Osteoblast (primary cell): ENCODE measurements at regions not wholly inside any gene's neighbourhood (a gene's known extent, or its start where the extent isn't known, plus 50 kb on each side); places are given as distances from the start of the nearest gene placed in this dataset.
"Not testable (repeated sequence)": the region's sequence is repeated elsewhere in the genome, so short reads cannot be mapped to it uniquely, and the experiment has no call there.

Experiments
- DNase-seq: peaks from one replicate; pipeline ENCODE4 v3.0.0; 2011; ENCODE audit warnings: low spot score, mixed read lengths; ENCODE audit not compliant: insufficient read length; ENCODE audit errors: missing footprints
- H2AFZ ChIP-seq: 2 replicates; pipeline ENCODE4 v1.6.0; 2011; ENCODE audit warnings: mild to moderate bottlenecking, low read length
- H3K27ac ChIP-seq: 2 replicates; pipeline ENCODE4 v1.5.1; 2011; ENCODE audit warnings: mild to moderate bottlenecking, low read depth, low read length, moderate library complexity
- H3K27me3 ChIP-seq: 2 replicates; pipeline ENCODE4 v1.6.0; 2012; ENCODE audit warnings: mild to moderate bottlenecking, control low read depth, inconsistent platforms, low read length, moderate library complexity; ENCODE audit not compliant: insufficient read depth
- H3K36me3 ChIP-seq: 2 replicates; pipeline ENCODE4 v1.5.1; 2011; ENCODE audit warnings: mild to moderate bottlenecking, low read length, control low read depth, moderate library complexity; ENCODE audit not compliant: insufficient read depth
- H3K4me1 ChIP-seq: 2 replicates; pipeline ENCODE4 v1.5.1; 2011; ENCODE audit warnings: mild to moderate bottlenecking, low read length, control low read depth, moderate library complexity; ENCODE audit not compliant: insufficient read depth
- H3K4me2 ChIP-seq: 2 replicates; pipeline ENCODE4 v1.6.0; 2011; ENCODE audit warnings: mild to moderate bottlenecking, low read length; ENCODE audit not compliant: insufficient read depth
- H3K4me3 ChIP-seq: fragments of 200-600 bp; sonication (generic); 3 replicates; pipeline ENCODE4 v1.5.1; 2012; ENCODE audit warnings: mild to moderate bottlenecking, low read length, inconsistent platforms; ENCODE audit not compliant: insufficient read depth
- H3K79me2 ChIP-seq: 2 replicates; pipeline ENCODE4 v1.6.0; 2012; ENCODE audit warnings: mild to moderate bottlenecking, low read length, control low read depth, inconsistent platforms; ENCODE audit not compliant: insufficient read depth
- H3K9me3 ChIP-seq: 2 replicates; pipeline ENCODE4 v1.5.1; 2011; ENCODE audit warnings: low read depth, low read length, control low read depth
- H4K20me1 ChIP-seq: 2 replicates; pipeline ENCODE4 v1.6.0; 2012; ENCODE audit warnings: mild to moderate bottlenecking, low read length, control low read depth; ENCODE audit not compliant: insufficient read depth
- CTCF ChIP-seq: IDR thresholded peaks from 2 replicates; pipeline ENCODE4 v1.5.1; 2011; ENCODE audit warnings: mild to moderate bottlenecking, low read depth, low read length, moderate library complexity; ENCODE audit errors: extremely low read depth

GRCh38 chr12:89769483-89769818, 60.8 kb upstream of the ATP2B1 start:
- TF ChIP-seq CTCF: peak; percentile 12
- no peak overlapping the region for H2AFZ ChIP-seq
- H3K4me1 ChIP-seq: peaks cover 15% of the 10 kb centered on the region
- no peaks in the 10 kb centered on the region for H3K79me2 ChIP-seq
- H3K27me3 ChIP-seq: no peaks in the 10 kb centered on the region
- H3K4me3 ChIP-seq: no peak overlapping the region
- no peaks in the 10 kb centered on the region for H3K9me3 ChIP-seq
- no peaks in the 10 kb centered on the region for H3K36me3 ChIP-seq
- peak overlapping the region; percentile 86 for H3K27ac ChIP-seq
- no peak overlapping the region for H3K4me2 ChIP-seq
- no peak for DNase-seq
- no peaks in the 10 kb centered on the region for H4K20me1 ChIP-seq

GRCh38 chr12:89768586-89769482, 60.2 kb upstream of the ATP2B1 start:
- Histone ChIP-seq H3K9me3 (no peaks in the 10 kb centered on the region), H3K79me2 (no peaks in the 10 kb centered on the region), H3K4me1 (peaks cover 15% of the 10 kb centered on the region), H3K4me2 (no peak overlapping the region), H3K27ac (peak overlapping the region; percentile 86), H3K27me3 (no peaks in the 10 kb centered on the region), H3K4me3 (no peak overlapping the region), H4K20me1 (no peaks in the 10 kb centered on the region), H2AFZ (no peak overlapping the region), H3K36me3 (no peaks in the 10 kb centered on the region)
- DNase-seq: peak; percentile 56
- TF ChIP-seq CTCF: no peak

GRCh38 chr12:89765959-89766824, 57.6 kb upstream of the ATP2B1 start:
- Histone ChIP-seq H3K9me3 (no peaks in the 10 kb centered on the region), H4K20me1 (no peaks in the 10 kb centered on the region), H3K36me3 (no peaks in the 10 kb centered on the region), H3K4me2 (no peak overlapping the region), H3K27me3 (no peaks in the 10 kb centered on the region), H3K4me3 (no peak overlapping the region), H3K79me2 (no peaks in the 10 kb centered on the region), H3K4me1 (peaks cover 15% of the 10 kb centered on the region), H2AFZ (no peak overlapping the region), H3K27ac (no peak overlapping the region)
- DNase-seq: no peak
- no peak for TF ChIP-seq CTCF

GRCh38 chr12:89764164-89764563, 55.5 kb upstream of the ATP2B1 start:
- H2AFZ ChIP-seq, H3K9me3 ChIP-seq, DNase-seq, H3K4me2 ChIP-seq, H3K4me1 ChIP-seq, H3K27ac ChIP-seq, H3K4me3 ChIP-seq, H3K79me2 ChIP-seq, H4K20me1 ChIP-seq, H3K36me3 ChIP-seq, H3K27me3 ChIP-seq: not testable (repeated sequence)
